ENCODE measurements at regions not wholly inside any gene's neighbourhood (a gene's known extent, or its start where the extent isn't known, plus 50 kb on each side); places are given as distances from the start of the nearest gene placed in this dataset.

DNA sequence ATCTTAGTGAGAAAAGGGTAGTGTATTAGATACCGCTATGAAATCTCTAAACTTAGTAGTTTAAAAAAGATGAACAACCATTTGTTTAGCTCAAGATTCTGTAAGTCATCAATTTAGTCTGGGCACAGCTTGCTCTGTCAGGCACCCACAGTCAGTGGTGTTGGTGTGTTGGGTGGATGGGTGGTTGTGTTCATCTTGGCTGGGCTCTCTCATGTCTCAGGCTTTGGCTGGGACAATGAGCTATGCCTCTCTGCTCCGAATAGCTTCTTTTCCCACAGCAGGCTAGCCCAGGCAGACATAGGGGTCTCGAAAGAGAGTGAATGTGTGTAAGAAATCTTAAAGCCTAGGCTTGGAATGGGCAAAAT, 127.0 kb upstream of the GATB start:
- no peak for DNase-seq (ENCODE audit: low spot score)

DNA sequence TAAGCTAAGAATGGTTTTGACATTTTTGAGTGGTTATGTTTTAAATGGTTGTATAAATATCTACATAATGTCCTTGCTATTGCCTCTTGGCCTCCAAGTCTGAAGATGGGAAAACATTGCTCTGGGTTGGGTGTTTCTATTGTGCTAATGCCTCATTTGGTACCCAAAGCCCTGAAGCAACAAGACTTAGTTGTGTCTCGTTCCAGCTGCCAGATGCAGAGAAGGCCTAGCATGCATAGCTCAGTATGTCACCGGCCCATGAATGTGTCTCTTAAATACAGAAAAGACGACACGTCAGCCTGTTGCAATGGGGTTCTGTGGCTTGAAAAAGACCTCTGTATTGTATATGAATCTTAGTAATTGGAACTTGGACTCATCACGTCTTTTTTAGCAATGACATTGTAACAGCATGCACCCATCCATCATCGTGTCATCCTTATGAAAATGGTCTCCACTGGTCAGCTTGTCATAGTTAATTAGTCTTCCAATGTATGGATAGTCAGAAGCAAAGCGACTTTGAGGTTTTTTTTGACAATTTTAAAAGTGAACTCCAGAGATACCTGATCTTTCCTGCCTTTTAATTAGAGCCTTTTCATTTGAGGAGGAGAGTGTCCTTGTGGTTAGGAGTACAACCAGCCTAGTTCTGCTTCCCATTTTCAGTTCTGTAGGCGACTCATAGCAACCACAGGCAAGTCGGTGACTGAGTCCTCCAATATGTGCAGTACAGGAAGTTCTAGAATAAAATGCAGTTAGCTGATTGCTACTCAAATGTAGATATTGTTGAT, 126.4 kb upstream of the GATB start:
- peak; percentile 72 for DNase-seq (ENCODE audit: low spot score)

- DNase-seq (ENCODE audit: low spot score), result no peak
Observed at GRCh38 chr4:151885123-151885522, 124.3 kb upstream of the GATB start.

GRCh38 chr4:151883747-151884146, 122.9 kb upstream of the GATB start:
- DNase-seq (ENCODE audit: low spot score), result no peak

DNA sequence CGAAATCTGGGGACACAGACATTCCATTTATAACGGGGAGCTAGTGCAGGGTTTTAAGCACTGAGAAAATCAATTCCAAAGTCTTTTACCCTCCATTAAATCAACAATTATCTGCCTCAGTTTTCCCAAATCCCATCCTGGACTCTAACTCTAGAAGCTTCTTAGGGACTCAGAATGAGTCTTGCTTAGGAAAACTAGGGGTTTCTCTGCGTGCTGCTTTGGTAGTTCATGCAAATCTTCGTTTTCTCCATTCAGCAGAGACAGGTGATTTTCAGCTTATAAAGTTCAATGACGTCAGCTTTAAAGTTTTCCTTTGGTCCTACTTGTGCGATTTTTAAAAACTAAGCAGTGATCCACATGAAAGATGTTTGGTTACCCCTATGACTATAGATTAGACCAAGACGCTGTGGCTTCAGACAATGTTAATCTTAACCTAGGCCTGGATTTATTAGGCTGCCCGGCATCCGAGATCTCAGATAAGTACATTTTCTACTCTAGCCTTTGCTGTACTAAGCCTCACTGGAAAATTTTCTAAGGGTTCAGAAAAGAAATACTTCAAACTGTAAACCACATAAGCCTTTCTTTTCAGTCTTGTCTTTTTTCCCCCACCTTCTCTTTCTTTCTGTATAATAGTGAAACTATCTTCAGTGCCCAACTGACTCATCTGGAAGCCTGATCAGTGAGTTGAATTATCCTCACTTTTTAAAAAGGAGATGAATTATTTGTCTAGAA, 121.4 kb upstream of the GATB start:
- DNase-seq (ENCODE audit: low spot score), result no peak

GRCh38 chr4:151879705-151880445, 119.1 kb upstream of the GATB start:
- no peak for DNase-seq (ENCODE audit: low spot score)

DNA sequence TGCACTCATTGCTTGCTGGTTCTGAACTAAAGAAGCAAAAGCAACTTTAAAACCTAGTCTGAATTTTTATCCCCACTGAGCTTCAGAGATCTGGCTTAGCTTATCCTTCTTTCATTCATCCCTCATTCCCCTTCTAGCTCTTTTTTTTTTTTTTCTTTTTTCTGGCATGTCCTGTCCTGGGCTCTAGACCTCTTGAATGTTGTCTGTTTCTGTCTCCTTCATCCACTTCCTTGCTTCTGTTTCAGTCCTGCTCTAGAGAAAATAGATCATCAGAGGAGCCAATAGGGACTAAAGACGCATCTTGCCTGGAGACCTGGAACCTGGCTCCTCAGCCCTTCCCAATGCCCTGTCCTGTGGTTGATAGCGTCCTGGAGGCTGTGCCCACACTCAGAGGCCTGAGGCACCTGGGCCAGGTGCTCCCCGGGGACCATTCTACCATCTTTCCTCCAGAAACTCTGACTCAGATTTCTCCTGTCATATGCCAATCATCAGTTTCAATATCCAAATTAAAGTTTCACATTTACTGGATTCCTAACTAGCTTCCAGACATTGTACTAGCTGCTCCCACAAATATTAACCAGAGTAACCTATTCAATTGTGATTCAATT, 115.7 kb upstream of the GATB start:
- DNase-seq (ENCODE audit: low spot score), result no peak

DNA sequence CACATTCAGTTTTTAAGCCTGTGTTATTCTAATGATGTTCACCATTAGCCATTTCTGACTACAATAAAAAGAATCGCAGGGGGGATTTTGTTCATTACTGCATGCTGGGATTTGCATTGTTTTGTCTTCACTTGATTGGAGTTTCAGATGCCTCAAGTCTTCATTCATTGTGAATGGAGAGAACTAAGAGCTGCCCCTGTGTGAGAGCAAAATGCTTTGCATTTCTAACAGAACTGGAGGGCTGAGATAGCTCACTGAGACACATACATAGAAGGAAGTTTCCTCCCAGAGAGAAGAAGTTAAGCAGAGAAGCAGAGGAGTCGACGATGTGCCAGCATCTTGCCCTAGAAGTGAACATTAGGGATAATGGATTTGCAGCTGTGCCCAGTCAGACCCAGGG, 113.5 kb upstream of the GATB start:
- DNase-seq (ENCODE audit: low spot score), result no peak

- DNase-seq (ENCODE audit: low spot score), result peak; percentile 47
Observed at GRCh38 chr4:151866592-151866918, 105.7 kb upstream of the GATB start.

DNA sequence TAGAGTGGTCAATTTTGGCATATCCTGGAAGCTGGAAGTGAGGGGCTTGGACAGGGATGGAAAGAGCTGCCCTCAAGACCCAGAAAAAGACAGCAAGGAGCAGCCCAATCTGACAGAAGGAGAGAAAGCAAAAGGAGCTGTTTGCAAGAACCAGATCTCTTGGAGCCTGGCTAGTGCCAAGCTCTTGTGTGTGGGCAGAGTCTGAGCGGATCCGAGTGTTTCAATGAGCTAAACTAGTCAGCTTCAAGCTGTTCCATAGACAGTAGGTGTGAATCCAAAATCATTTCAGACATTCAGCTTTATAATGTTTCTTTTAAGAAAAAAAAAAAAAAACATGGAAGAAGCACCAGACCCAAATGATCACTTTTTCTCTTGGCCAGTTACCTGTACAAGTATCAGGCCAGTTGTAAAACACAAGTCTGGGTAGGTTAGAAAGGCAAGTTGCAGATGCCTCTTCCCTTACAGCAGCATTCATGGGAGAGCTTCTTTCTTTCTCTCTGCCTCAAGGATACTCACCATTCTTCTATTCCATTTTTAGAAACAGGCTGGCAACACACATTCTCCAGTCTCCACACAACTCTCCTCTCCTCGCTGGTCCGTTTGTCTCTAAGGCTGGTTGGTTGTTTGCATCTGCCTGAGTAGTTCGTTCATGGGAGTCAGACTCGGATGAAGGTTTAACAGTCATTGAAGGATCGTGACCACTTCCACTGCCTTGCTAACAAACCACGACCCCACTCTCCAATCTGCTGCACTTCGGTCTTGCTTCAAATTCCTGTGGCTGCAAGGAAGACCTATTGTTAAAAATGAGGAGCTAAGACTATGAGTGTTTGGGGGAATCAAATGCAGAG, 105.2 kb upstream of the GATB start:
- peak; percentile 67 for DNase-seq (ENCODE audit: low spot score)

GRCh38 chr4:151865312-151865711, 104.5 kb upstream of the GATB start:
- peak; percentile 90 for DNase-seq (ENCODE audit: low spot score)

DNA sequence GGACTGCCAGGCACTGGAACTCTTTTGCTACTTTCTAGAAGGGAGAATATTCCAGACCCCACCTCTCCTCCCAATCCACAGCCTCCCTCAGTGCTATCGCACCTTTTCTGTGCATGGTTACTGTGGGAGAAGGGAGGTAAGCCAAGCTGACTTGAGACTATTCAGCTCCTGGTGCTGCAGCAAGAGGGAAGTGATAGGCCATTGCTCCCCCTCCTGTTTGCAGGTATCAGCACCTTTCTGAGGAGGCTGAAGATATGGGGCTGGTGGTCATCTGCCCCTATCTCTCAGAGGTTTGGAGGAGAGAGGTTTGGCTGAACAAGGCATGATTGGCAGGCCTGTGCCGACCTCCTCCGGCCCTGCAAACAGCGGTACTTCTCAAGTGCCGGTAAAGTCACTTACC, 103.3 kb upstream of the GATB start:
- DNase-seq (ENCODE audit: low spot score), result no peak

DNA sequence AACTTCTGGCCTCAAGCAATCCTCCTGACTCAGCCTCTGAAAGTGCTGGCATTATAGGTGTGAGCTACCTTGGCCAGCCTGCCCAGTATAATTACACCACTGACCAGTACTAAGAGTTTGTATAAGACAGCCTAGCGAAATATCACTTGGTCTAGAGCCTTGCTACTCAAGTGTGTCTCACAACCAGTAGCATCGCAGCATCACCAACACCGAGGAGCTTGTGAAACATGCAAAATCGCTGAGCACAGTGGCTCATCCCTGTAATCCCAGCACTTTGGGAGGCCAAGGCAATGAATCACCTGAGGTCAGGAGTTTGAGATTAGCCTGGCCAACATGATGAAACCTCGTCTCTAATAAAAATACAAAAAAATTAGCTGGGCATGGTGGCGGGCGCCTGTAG, 102.0 kb upstream of the GATB start:
- no peak for DNase-seq (ENCODE audit: low spot score)

DNA sequence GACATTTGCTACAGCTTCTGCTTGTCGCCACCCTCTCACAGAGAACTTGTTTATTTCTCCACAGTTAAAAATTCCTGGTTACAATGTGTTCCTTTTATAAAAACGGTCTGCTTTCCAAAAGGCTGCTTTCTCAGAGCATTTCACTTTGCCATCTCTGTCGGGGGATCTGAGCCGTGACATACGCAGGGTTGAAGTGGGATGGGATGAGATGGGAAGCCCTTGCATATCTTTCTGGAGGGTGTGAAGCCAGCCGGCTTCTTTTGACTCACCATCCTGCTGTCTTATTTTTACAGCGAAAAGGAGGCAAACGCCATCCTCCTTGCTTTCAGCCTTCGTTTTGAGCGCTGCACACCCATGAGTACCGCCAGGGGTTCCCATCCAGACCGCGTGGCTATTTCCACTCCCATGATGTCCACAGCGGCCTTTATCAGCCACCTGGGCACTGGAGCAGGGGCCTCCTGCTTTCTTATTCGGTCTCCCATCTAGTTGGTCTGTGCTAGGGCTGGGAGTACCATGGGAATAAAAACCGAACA, 99.8 kb upstream of the GATB start:
- DNase-seq (ENCODE audit: low spot score), result peak; percentile 57

- DNase-seq (ENCODE audit: low spot score), result no peak
Observed at GRCh38 chr4:151859641-151860040, 98.8 kb upstream of the GATB start.

- DNase-seq (ENCODE audit: low spot score), result no peak
Observed at GRCh38 chr4:151858356-151858755, 97.5 kb upstream of the GATB start.

GRCh38 chr4:151857368-151857767, 96.6 kb upstream of the GATB start:
- no peak for DNase-seq (ENCODE audit: low spot score)

DNA sequence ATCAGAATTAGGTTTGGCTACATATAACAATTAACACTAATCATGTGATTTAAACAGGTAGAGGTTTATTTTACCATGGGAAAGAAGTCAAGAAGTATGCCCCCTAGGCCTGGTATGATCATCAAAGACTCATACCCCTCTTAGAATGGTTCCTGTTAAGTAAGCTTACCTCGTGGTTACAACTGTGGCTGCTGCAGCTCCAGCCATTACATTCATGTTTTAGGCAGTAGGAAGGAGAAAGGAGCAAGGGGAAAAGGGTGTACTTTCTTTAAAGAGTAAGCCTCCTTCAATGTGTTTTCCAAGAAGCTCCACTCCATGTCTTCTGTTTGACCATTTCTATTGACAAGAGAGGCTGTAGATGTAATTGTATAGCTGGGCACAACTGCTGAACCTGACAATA, 94.9 kb upstream of the GATB start:
- DNase-seq (ENCODE audit: low spot score), result no peak

- no peak for DNase-seq (ENCODE audit: low spot score)
Observed at GRCh38 chr4:151854731-151855130, 93.9 kb upstream of the GATB start.

- no peak for DNase-seq (ENCODE audit: low spot score)
Observed at GRCh38 chr4:151853034-151853433, 92.2 kb upstream of the GATB start.

- DNase-seq (ENCODE audit: low spot score), result no peak
Observed at GRCh38 chr4:151852202-151852601, 91.4 kb upstream of the GATB start.

DNA sequence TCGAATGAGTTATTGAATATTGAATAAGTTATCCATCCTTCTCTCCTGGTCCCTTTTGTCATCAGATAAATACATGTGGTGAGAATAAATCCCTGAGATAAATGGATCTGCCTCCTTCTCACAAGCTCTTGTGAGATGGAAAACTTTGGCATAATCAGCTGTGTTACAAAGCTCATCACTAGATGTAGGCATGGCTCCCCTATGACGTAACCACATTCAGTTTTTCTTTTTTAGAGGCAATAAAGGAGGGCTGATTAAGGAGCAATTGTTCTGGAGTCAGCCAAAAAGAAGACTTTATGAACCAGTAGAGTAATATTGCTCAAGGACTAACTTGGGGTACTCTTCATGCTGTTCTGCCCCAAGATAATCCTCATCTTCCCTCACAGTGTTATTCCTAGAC, 90.5 kb upstream of the GATB start:
- DNase-seq (ENCODE audit: low spot score), result no peak

Measured in Ammon's horn (tissue), 1 donor.